ENCODE measurements at regions not wholly inside any gene's neighbourhood (a gene's known extent, or its start where the extent isn't known, plus 50 kb on each side); places are given as distances from the start of the nearest gene placed in this dataset.

DNA sequence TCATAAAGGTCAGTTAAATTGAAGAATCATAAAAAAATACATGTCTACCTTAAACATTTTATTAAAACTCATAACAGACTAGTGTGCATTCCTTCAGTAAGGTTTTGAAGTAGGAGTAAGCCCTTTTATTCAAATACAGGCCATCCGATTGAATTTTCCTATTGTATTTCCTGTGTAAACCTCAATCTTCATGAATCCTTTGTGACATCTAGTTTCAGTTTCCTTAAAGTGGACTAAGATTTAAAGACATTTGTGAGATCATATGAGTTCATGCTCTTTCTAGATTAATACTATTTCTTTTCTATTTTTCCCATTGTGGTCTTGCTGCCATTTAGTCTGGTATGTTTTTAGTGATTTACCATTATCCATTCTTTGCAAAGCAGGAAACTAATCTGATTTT is 644.7 kb upstream of the BOD1L1 start:
- no peaks in the 10 kb centered on the region for H3K27me3 ChIP-seq (ENCODE audit: control insufficient read depth, insufficient read depth, low read length)

DNA sequence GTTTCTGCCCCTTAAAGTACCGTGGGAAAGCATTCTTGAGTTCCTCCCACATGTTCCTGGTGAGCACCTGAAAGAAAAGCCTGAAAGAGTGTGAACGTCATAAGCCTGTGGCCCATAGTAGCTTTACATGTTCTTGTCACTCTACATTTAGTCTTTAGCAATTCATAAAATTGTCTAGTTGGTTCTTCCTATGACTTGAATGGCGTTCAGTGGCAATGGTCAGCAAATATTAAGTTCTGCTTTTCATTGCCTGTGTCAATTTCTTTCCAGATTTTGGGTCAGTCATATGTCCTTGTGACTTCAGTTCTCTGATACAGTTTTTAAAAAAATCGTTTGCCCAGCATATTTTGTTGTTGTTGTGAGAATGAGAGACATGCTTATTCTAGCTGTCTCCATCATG is 650.0 kb upstream of the BOD1L1 start:
- Histone ChIP-seq H3K4me3 (ENCODE audit: low read length) (no peak overlapping the region), H3K4me1 (ENCODE audit: control insufficient read depth, insufficient read depth, low read length) (no peaks in the 10 kb centered on the region), H3K27me3 (ENCODE audit: control insufficient read depth, insufficient read depth, low read length) (no peaks in the 10 kb centered on the region), H3K36me3 (ENCODE audit: control insufficient read depth, insufficient read depth, low read length) (no peaks in the 10 kb centered on the region), H3K27ac (ENCODE audit: low read depth, low read length) (no peak overlapping the region), H3K9ac (ENCODE audit: low read length) (no peak overlapping the region)

More for the DNA sequence above, 644.7 kb upstream of the BOD1L1 start:
- H3K4me1 ChIP-seq (ENCODE audit: control insufficient read depth, insufficient read depth, low read length), result no peaks in the 10 kb centered on the region
- H3K27ac ChIP-seq (ENCODE audit: low read depth, low read length), result no peak overlapping the region
- H3K9ac ChIP-seq (ENCODE audit: low read length), result no peak overlapping the region
- no peak overlapping the region for H3K4me3 ChIP-seq (ENCODE audit: low read length)
- no peaks in the 10 kb centered on the region for H3K36me3 ChIP-seq (ENCODE audit: control insufficient read depth, insufficient read depth, low read length)

DNA sequence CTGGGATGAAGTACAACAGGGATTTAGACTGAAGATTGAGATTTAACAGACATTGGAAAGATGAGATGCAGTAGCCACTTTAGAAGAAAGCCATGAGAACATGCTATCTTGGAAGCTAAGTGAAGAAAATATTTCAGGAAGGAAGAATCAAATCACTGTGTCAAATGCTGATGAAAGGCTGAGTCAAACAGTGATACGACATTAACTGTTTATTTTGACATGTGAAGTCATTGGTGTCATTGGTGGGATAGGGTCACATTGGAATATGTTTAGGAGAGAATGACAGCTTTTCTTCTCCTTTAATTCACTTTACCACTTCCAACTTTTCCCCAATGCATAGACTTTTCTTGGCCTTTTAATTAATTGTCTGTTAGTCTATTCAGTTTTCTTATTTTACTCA is 653.0 kb upstream of the BOD1L1 start:
- H3K4me3 ChIP-seq (ENCODE audit: low read length), result no peak overlapping the region
- no peak overlapping the region for H3K27ac ChIP-seq (ENCODE audit: low read depth, low read length)
- H3K4me1 ChIP-seq (ENCODE audit: control insufficient read depth, insufficient read depth, low read length), result no peaks in the 10 kb centered on the region
- no peak overlapping the region for H3K9ac ChIP-seq (ENCODE audit: low read length)
- no peaks in the 10 kb centered on the region for H3K36me3 ChIP-seq (ENCODE audit: control insufficient read depth, insufficient read depth, low read length)
- H3K27me3 ChIP-seq (ENCODE audit: control insufficient read depth, insufficient read depth, low read length), result no peaks in the 10 kb centered on the region

DNA sequence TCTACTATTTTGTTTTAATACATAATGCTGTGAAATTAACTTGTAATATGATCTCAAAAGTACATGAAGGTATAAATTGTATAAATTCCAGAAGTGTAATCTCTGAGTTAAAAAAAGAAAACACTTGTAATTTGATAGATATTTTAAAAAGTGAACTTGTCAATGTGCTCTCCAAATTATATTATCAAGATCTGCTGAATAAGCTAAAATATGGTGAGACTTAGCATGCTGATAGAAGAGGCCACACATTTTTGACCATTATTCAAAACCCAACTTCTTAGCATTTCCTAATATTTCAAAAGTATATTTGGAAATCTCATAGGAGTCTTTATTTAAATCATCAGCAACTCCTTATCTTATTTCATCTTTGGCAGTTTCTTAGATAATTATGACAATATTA is 657.1 kb upstream of the BOD1L1 start:
- Histone ChIP-seq H3K4me1 (ENCODE audit: control insufficient read depth, insufficient read depth, low read length) (no peaks in the 10 kb centered on the region), H3K27me3 (ENCODE audit: control insufficient read depth, insufficient read depth, low read length) (no peaks in the 10 kb centered on the region), H3K9ac (ENCODE audit: low read length) (no peak overlapping the region), H3K4me3 (ENCODE audit: low read length) (no peak overlapping the region), H3K36me3 (ENCODE audit: control insufficient read depth, insufficient read depth, low read length) (no peaks in the 10 kb centered on the region), H3K27ac (ENCODE audit: low read depth, low read length) (no peak overlapping the region)

DNA sequence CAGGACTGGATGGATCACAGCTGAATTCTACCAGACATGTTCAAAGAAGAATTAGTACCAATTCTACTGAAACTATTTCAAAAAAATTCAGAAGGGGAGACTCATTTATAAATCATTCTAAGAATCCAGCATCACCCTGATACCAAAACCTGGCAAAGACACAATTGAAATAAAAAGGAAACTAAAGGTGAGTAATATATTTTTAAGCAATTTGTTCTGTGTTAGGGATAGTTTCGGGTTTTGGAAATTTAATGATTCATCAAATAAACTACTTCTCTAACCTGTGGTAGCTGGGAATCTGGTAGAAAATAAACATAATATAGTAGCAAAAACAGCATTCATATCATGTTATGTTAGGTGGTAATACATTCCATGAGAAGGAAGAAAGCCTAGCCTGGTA is 662.2 kb upstream of the BOD1L1 start:
- H3K4me1 ChIP-seq (ENCODE audit: control insufficient read depth, insufficient read depth, low read length), result no peaks in the 10 kb centered on the region
- no peaks in the 10 kb centered on the region for H3K27me3 ChIP-seq (ENCODE audit: control insufficient read depth, insufficient read depth, low read length)
- H3K9ac ChIP-seq (ENCODE audit: low read length), result no peak overlapping the region
- H3K27ac ChIP-seq (ENCODE audit: low read depth, low read length), result no peak overlapping the region
- H3K36me3 ChIP-seq (ENCODE audit: control insufficient read depth, insufficient read depth, low read length), result no peaks in the 10 kb centered on the region
- H3K4me3 ChIP-seq (ENCODE audit: low read length), result no peak overlapping the region

DNA sequence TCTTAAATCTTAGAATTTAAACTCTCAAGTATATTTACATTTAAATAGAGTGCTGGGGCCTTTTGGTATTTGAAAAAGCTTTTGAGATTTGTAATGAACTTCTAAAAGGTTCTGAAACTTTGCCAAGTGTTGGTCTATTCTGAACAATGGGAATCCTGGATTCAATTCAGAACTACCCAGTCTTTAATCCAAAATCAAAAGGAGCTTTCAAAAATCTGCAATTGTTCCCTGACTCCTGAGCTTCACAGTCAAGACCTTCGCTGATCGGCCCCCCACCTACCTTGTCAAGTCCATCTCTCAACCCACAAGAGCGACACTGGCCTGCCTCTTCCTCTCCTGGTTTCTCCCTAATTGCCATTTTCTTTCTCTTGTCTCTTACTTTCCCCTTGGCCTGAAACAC is 666.1 kb upstream of the BOD1L1 start:
- Histone ChIP-seq H3K27me3 (ENCODE audit: control insufficient read depth, insufficient read depth, low read length) (no peaks in the 10 kb centered on the region), H3K9ac (ENCODE audit: low read length) (no peak overlapping the region), H3K27ac (ENCODE audit: low read depth, low read length) (no peak overlapping the region), H3K4me1 (ENCODE audit: control insufficient read depth, insufficient read depth, low read length) (no peaks in the 10 kb centered on the region), H3K36me3 (ENCODE audit: control insufficient read depth, insufficient read depth, low read length) (no peaks in the 10 kb centered on the region), H3K4me3 (ENCODE audit: low read length) (no peak overlapping the region)

DNA sequence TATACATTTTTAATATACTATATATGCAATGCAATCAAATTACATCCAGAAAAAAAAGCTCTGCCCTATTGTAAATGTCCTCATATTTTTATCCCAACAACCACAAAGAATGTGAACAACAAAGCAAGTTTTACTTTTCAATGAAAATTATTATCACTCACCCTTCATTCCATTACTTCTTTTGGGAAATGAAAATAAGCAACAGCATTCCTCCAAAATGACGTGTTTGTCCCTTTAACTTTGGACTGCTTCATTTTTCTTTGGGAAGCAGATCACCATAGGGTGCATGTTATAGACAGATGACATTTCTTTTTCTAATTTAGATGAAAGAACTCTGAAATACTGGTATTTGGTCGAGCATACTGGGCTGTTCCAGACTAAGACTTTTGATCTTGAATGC is 667.1 kb upstream of the BOD1L1 start:
- Histone ChIP-seq H3K27me3 (ENCODE audit: control insufficient read depth, insufficient read depth, low read length) (no peaks in the 10 kb centered on the region), H3K4me3 (ENCODE audit: low read length) (no peak overlapping the region), H3K27ac (ENCODE audit: low read depth, low read length) (no peak overlapping the region), H3K9ac (ENCODE audit: low read length) (no peak overlapping the region), H3K36me3 (ENCODE audit: control insufficient read depth, insufficient read depth, low read length) (no peaks in the 10 kb centered on the region), H3K4me1 (ENCODE audit: control insufficient read depth, insufficient read depth, low read length) (no peaks in the 10 kb centered on the region)

DNA sequence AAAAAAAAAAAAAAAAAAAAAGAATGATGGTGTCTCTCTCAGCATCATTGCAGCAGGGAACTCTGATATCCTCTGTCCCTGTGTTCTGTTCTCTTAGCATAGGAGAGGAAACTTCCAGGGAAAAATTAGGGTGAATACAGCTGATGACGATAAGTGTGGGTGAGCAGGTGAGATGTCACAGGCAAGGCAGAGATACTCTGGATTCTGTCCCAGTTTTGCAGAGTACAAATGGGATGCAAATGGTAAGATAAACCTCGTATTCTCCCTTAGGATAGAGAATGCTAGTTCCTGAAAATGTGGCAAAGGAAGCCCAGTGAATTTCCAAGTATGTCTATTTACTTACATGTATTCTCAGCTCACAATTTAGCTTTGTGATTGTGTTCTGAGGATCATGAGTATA is 671.6 kb upstream of the BOD1L1 start:
- Histone ChIP-seq H3K27me3 (ENCODE audit: control insufficient read depth, insufficient read depth, low read length) (no peaks in the 10 kb centered on the region), H3K9ac (ENCODE audit: low read length) (no peak overlapping the region), H3K4me3 (ENCODE audit: low read length) (no peak overlapping the region), H3K4me1 (ENCODE audit: control insufficient read depth, insufficient read depth, low read length) (no peaks in the 10 kb centered on the region), H3K36me3 (ENCODE audit: control insufficient read depth, insufficient read depth, low read length) (no peaks in the 10 kb centered on the region), H3K27ac (ENCODE audit: low read depth, low read length) (no peak overlapping the region)

DNA sequence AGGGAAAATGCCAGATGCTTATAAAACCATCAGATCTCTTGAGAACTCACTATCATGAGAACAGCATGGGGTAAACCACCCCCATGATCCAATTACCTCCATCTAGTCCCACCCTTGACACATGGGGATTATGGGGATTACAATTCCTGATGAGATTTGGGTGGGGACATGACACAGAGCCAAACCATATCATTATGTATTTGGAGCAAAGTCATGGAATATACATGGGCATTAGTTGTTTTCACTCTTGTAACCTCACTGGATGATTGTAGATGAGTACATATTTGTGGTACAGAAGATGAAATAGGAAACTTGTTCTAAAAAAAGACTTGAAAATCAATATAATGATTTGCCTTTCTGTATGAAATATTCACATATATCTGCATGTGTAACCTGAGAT is 674.5 kb upstream of the BOD1L1 start:
- H3K4me1 ChIP-seq (ENCODE audit: control insufficient read depth, insufficient read depth, low read length), result no peaks in the 10 kb centered on the region
- H3K27ac ChIP-seq (ENCODE audit: low read depth, low read length), result no peak overlapping the region
- no peak overlapping the region for H3K4me3 ChIP-seq (ENCODE audit: low read length)
- no peaks in the 10 kb centered on the region for H3K27me3 ChIP-seq (ENCODE audit: control insufficient read depth, insufficient read depth, low read length)
- H3K9ac ChIP-seq (ENCODE audit: low read length), result no peak overlapping the region
- no peaks in the 10 kb centered on the region for H3K36me3 ChIP-seq (ENCODE audit: control insufficient read depth, insufficient read depth, low read length)

DNA sequence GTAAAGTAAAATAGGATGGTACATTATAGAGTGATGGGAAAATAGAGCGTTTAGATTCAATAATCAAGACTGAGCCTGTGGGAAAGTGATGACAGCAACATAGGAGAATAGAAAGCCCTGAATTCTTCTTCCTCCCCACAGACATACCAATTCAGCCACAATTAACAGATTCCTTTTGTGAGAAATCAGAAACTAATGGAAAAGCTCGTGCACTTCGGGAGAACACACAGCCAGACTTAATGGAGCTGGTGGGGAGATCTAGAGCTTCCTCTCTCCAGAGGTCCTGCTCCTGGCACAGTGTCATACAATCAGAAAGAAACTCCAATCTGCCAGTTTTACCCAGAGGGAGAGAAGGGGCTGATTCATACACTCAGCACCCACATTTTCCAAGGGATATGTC is 676.3 kb upstream of the BOD1L1 start:
- Histone ChIP-seq H3K36me3 (ENCODE audit: control insufficient read depth, insufficient read depth, low read length) (no peaks in the 10 kb centered on the region), H3K27me3 (ENCODE audit: control insufficient read depth, insufficient read depth, low read length) (no peaks in the 10 kb centered on the region), H3K4me3 (ENCODE audit: low read length) (no peak overlapping the region), H3K27ac (ENCODE audit: low read depth, low read length) (no peak overlapping the region), H3K4me1 (ENCODE audit: control insufficient read depth, insufficient read depth, low read length) (no peaks in the 10 kb centered on the region), H3K9ac (ENCODE audit: low read length) (no peak overlapping the region)

DNA sequence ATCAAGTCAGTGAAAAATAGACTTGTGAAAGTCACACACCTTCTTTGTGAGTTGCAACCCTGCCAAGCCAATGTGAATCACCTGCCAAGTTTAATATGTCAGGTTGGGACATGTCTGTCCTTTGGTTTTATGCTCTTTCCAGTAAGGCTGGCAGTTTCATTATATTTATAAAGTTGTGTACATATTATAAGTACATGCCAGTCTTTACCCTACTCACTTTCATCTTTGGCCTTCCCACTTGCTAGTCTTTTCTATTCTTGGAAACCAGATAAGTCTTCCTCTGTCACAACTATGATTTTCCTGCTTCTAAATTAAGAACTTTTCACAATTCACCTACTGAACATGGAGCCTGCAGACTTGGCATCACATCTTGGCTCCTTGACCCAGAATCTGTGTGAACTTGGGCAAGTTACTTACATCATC is 680.7 kb upstream of the BOD1L1 start:
- H3K36me3 ChIP-seq (ENCODE audit: control insufficient read depth, insufficient read depth, low read length), result no peaks in the 10 kb centered on the region
- no peaks in the 10 kb centered on the region for H3K27me3 ChIP-seq (ENCODE audit: control insufficient read depth, insufficient read depth, low read length)
- no peak overlapping the region for H3K27ac ChIP-seq (ENCODE audit: low read depth, low read length)
- H3K4me1 ChIP-seq (ENCODE audit: control insufficient read depth, insufficient read depth, low read length), result no peaks in the 10 kb centered on the region
- H3K9ac ChIP-seq (ENCODE audit: low read length), result no peak overlapping the region
- no peak overlapping the region for H3K4me3 ChIP-seq (ENCODE audit: low read length)

DNA sequence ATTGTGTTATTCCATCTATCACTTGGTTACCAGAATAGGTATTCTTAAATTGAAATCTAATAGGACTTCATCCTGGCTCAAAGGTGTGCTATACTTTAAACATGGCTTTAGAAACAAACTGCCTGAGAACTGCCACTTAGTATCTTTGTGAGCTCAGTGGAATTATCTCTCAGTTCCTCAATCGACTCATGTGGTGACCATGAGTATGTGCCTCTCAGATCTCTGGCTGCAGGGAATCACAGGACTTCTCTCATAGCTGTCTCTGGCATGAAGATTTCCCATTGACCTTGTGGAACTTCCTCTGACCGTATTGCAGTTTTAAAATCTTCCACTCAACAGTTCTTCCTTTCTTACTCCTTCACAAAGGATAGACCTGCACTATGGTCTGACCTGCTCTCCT is 681.9 kb upstream of the BOD1L1 start:
- Histone ChIP-seq H3K36me3 (ENCODE audit: control insufficient read depth, insufficient read depth, low read length) (no peaks in the 10 kb centered on the region), H3K4me1 (ENCODE audit: control insufficient read depth, insufficient read depth, low read length) (no peaks in the 10 kb centered on the region), H3K27me3 (ENCODE audit: control insufficient read depth, insufficient read depth, low read length) (no peaks in the 10 kb centered on the region), H3K27ac (ENCODE audit: low read depth, low read length) (no peak overlapping the region), H3K9ac (ENCODE audit: low read length) (no peak overlapping the region), H3K4me3 (ENCODE audit: low read length) (no peak overlapping the region)

DNA sequence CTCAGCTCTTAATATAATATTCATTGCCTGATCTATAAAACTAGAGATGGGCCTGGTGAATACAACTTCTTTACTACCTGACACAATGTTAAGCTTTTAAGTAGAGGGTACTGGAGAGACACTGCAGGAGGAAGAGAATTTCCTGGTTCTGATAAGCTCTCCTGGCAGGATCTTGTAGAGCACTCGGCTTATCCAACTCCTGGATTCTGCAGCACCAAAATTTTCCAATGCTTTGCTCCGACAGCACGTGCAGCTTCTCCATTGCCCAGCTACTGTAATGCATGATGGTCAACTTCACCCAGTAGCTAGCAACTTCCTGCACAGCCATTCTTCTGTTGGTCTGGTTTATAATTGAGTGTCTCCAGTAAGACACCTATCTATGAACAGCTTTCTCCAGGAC is 686.2 kb upstream of the BOD1L1 start:
- Histone ChIP-seq H3K4me1 (ENCODE audit: control insufficient read depth, insufficient read depth, low read length) (no peaks in the 10 kb centered on the region), H3K4me3 (ENCODE audit: low read length) (no peak overlapping the region), H3K9ac (ENCODE audit: low read length) (no peak overlapping the region), H3K36me3 (ENCODE audit: control insufficient read depth, insufficient read depth, low read length) (no peaks in the 10 kb centered on the region), H3K27ac (ENCODE audit: low read depth, low read length) (no peak overlapping the region), H3K27me3 (ENCODE audit: control insufficient read depth, insufficient read depth, low read length) (no peaks in the 10 kb centered on the region)

DNA sequence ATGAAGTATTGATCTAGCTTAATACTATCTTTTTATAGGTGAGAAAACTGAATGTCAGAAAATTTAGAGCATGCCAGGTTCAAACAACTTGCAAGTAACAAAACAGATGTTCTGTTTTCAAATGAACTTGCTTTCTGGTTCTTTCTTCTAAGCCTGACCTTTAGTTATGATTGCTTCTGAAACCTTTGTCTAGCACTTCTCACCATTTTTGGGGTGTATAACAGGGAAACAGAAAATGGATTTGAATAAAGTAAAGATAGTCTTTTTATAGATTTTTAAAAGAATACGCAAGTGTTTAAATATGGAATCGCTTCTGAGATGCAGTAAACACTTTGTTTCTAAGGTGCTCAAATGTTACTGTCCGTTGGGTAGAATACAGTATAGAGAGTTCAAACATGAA is 687.2 kb upstream of the CPEB2 start:
- H3K27ac ChIP-seq (ENCODE audit: low read depth, low read length), result no peak overlapping the region
- no peaks in the 10 kb centered on the region for H3K36me3 ChIP-seq (ENCODE audit: control insufficient read depth, insufficient read depth, low read length)
- no peak overlapping the region for H3K4me3 ChIP-seq (ENCODE audit: low read length)
- H3K4me1 ChIP-seq (ENCODE audit: control insufficient read depth, insufficient read depth, low read length), result no peaks in the 10 kb centered on the region
- no peaks in the 10 kb centered on the region for H3K27me3 ChIP-seq (ENCODE audit: control insufficient read depth, insufficient read depth, low read length)
- H3K9ac ChIP-seq (ENCODE audit: low read length), result no peak overlapping the region

Measured in rectal smooth muscle tissue (tissue), 1 donor.